Suprapubic skin (tissue), 3 donors: ENCODE measurements at regions not wholly inside any gene's neighbourhood (a gene's known extent, or its start where the extent isn't known, plus 50 kb on each side); places are given as distances from the start of the nearest gene placed in this dataset.

Experiments used
- POLR2A ChIP-seq, 2 donors: fragments of 450-650 bp; IDR thresholded peaks; one replicate each; pipeline ENCODE4 v1.6.1; 2017; ENCODE audit warnings: antibody characterized with exemption in 2 of 2, mild to moderate bottlenecking in 2 of 2, moderate library complexity in 2 of 2
- TF ChIP-seq, protein P1 (sequence below), 2 donors: fragments of 200-600 bp in 1 of 2; fragments of 450-650 bp in 1 of 2; sonication (generic) in 1 of 2; IDR thresholded peaks; one replicate each; pipeline ENCODE4 v1.5.1; 2016 to 2019; ENCODE audit warnings: antibody characterized with exemption in 2 of 2, mild to moderate bottlenecking in 1 of 2, moderate library complexity in 1 of 2

DNA sequence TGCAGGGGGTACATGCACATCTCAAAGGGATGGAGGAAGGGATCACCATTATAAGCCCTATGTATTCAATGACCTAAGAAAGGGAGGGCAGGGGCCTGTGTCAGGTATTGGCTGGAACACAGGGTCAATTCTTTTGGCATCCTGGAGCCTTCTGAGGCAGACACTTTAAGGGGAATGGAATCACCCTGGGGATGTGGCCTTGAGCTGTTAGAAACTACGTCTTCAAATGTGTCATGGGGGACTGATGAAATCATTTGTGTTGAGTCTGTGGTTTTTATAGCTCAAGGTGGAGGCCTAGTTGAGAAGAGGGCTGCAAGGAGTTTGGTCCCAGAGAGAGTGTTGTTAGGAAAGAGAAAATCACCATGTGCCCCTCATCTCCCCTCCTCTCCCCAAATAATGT, 206.1 kb upstream of the CELF2 start:
- TF ChIP-seq, protein P1, sequence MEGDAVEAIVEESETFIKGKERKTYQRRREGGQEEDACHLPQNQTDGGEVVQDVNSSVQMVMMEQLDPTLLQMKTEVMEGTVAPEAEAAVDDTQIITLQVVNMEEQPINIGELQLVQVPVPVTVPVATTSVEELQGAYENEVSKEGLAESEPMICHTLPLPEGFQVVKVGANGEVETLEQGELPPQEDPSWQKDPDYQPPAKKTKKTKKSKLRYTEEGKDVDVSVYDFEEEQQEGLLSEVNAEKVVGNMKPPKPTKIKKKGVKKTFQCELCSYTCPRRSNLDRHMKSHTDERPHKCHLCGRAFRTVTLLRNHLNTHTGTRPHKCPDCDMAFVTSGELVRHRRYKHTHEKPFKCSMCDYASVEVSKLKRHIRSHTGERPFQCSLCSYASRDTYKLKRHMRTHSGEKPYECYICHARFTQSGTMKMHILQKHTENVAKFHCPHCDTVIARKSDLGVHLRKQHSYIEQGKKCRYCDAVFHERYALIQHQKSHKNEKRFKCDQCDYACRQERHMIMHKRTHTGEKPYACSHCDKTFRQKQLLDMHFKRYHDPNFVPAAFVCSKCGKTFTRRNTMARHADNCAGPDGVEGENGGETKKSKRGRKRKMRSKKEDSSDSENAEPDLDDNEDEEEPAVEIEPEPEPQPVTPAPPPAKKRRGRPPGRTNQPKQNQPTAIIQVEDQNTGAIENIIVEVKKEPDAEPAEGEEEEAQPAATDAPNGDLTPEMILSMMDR (IDR thresholded peaks at IDR 0.05) = no peak
- no peak for TF ChIP-seq POLR2A (IDR thresholded peaks at IDR 0.05)
